ENCODE measurements at regions not wholly inside any gene's neighbourhood (a gene's known extent, or its start where the extent isn't known, plus 50 kb on each side); places are given as distances from the start of the nearest gene placed in this dataset.

GRCh38 chr21:17900990-17901385 lies 81.8 kb upstream of the C21orf91 start:
- H3K4me3 ChIP-seq (replicated peaks; ENCODE audit: low read depth, low read length) = no peak overlapping the region
- DNase-seq (ENCODE audit: extremely low read depth, low read depth) = no peak
- no peak for TF ChIP-seq CTCF (IDR thresholded peaks at IDR 0.05; ENCODE audit: low read depth, low read length, missing control alignments)

GRCh38 chr21:17900281-17900989 lies 81.3 kb upstream of the C21orf91 start:
- TF ChIP-seq CTCF (IDR thresholded peaks at IDR 0.05; ENCODE audit: low read depth, low read length, missing control alignments) = no peak
- DNase-seq (ENCODE audit: extremely low read depth, low read depth) = no peak
- no peak overlapping the region for H3K4me3 ChIP-seq (replicated peaks; ENCODE audit: low read depth, low read length)

- DNase-seq (ENCODE audit: extremely low read depth, low read depth) = no peak
- TF ChIP-seq CTCF (IDR thresholded peaks at IDR 0.05; ENCODE audit: low read depth, low read length, missing control alignments) = no peak
- no peak overlapping the region for H3K4me3 ChIP-seq (replicated peaks; ENCODE audit: low read depth, low read length)
Observed at GRCh38 chr21:17889171-17889570, 70.0 kb upstream of the C21orf91 start.

- DNase-seq (ENCODE audit: extremely low read depth, low read depth) = no peak
- TF ChIP-seq CTCF (IDR thresholded peaks at IDR 0.05; ENCODE audit: low read depth, low read length, missing control alignments) = no peak
- H3K4me3 ChIP-seq (replicated peaks; ENCODE audit: low read depth, low read length) = no peak overlapping the region
Observed at GRCh38 chr21:17869115-17869514, 50.0 kb upstream of the C21orf91 start.

All from HFF-Myc (cell line).